ENCODE measurements at regions not wholly inside any gene's neighbourhood (a gene's known extent, or its start where the extent isn't known, plus 50 kb on each side); places are given as distances from the start of the nearest gene placed in this dataset.
"Not testable (repeated sequence)": the region's sequence is repeated elsewhere in the genome, so short reads cannot be mapped to it uniquely, and the experiment has no call there.

DNA sequence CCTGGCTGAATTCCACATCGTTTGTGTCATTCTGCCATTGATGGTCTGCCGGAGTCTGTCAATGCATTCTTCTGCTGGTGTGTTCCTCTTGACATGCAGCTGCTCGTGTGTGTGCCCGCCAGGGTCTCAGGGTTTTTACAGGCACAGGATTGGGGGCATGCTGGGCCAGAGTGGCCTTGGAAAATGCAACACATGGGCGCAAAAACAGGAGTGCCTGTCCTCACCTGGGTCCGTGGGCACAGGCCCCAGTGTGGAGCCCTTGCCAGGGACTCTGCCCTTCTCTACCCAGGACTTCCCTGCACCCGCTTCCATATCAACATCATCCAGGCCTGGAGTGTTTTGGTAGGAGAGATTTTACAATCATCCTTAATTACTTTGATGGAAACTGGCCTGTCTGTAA is 340.7 kb downstream of the KIF20B start:
- Histone ChIP-seq H3K27me3 (ENCODE audit: control insufficient read depth in 2 of 2, insufficient read depth in 2 of 2, low read length in 2 of 2) (no peaks in the 10 kb centered on the region), H3K9me3 (ENCODE audit: control insufficient read depth in 2 of 2, low read length in 2 of 2) (no peaks in the 10 kb centered on the region), H3K27ac (ENCODE audit: low read depth in 2 of 2, low read length in 2 of 2) (no peak overlapping the region), H3K4me3 (ENCODE audit: low read length in 2 of 2) (no peak overlapping the region), H3K4me1 (ENCODE audit: control insufficient read depth in 2 of 2, insufficient read depth in 2 of 2, low read length in 2 of 2) (no peaks in the 10 kb centered on the region), H3K9ac (ENCODE audit: low read depth in 1 of 2, low read length in 2 of 2) (no peak overlapping the region), H3K36me3 (ENCODE audit: control insufficient read depth in 2 of 2, insufficient read depth in 2 of 2, low read length in 2 of 2) (no peaks in the 10 kb centered on the region)

- Histone ChIP-seq H3K27me3 (ENCODE audit: control insufficient read depth in 2 of 2, insufficient read depth in 2 of 2, low read length in 2 of 2) (no peaks in the 10 kb centered on the region), H3K36me3 (ENCODE audit: control insufficient read depth in 2 of 2, insufficient read depth in 2 of 2, low read length in 2 of 2) (no peaks in the 10 kb centered on the region), H3K4me1 (ENCODE audit: control insufficient read depth in 2 of 2, insufficient read depth in 2 of 2, low read length in 2 of 2) (no peaks in the 10 kb centered on the region), H3K27ac (ENCODE audit: low read depth in 2 of 2, low read length in 2 of 2) (no peak overlapping the region), H3K9me3 (ENCODE audit: control insufficient read depth in 2 of 2, low read length in 2 of 2) (no peaks in the 10 kb centered on the region), H3K9ac (ENCODE audit: low read depth in 1 of 2, low read length in 2 of 2) (no peak overlapping the region), H3K4me3 (ENCODE audit: low read length in 2 of 2) (no peak overlapping the region)
Observed at GRCh38 chr10:90047243-90047729, 345.9 kb downstream of the KIF20B start.

GRCh38 chr10:90051053-90051452 is 349.7 kb downstream of the KIF20B start:
- H3K27ac ChIP-seq (ENCODE audit: low read depth in 2 of 2, low read length in 2 of 2): no peak overlapping the region
- H3K9me3 ChIP-seq (ENCODE audit: control insufficient read depth in 2 of 2, low read length in 2 of 2): no peaks in the 10 kb centered on the region
- no peaks in the 10 kb centered on the region for H3K4me1 ChIP-seq (ENCODE audit: control insufficient read depth in 2 of 2, insufficient read depth in 2 of 2, low read length in 2 of 2)
- H3K36me3 ChIP-seq (ENCODE audit: control insufficient read depth in 2 of 2, insufficient read depth in 2 of 2, low read length in 2 of 2): no peaks in the 10 kb centered on the region
- no peaks in the 10 kb centered on the region for H3K27me3 ChIP-seq (ENCODE audit: control insufficient read depth in 2 of 2, insufficient read depth in 2 of 2, low read length in 2 of 2)
- no peak overlapping the region for H3K4me3 ChIP-seq (ENCODE audit: low read length in 2 of 2)
- H3K9ac ChIP-seq (ENCODE audit: low read depth in 1 of 2, low read length in 2 of 2): no peak overlapping the region

DNA sequence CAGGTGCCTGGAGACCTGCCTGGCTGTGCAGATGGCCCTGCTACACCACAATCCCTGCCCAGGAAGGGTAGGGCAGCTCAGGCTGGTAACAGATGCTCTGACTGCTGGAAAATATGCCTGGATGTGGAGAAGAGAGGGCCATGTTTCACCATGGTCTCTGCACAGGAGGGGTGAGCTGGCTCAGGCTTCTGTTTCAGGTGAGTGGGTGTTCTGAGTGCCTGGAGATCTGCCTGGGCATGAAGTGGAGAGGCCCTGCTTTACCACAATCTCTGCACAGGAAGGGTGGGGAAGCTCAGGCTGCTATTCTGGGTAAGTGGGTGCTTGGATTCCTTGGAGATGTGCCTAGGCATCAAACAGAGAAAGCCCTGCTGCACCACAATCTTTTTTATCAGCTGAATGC is 350.1 kb downstream of the KIF20B start:
- H3K4me3 ChIP-seq (ENCODE audit: low read length in 2 of 2): no peak overlapping the region
- no peaks in the 10 kb centered on the region for H3K36me3 ChIP-seq (ENCODE audit: control insufficient read depth in 2 of 2, insufficient read depth in 2 of 2, low read length in 2 of 2)
- H3K27ac ChIP-seq (ENCODE audit: low read depth in 2 of 2, low read length in 2 of 2): no peak overlapping the region
- H3K27me3 ChIP-seq (ENCODE audit: control insufficient read depth in 2 of 2, insufficient read depth in 2 of 2, low read length in 2 of 2): no peaks in the 10 kb centered on the region
- no peak overlapping the region for H3K9ac ChIP-seq (ENCODE audit: low read depth in 1 of 2, low read length in 2 of 2)
- H3K9me3 ChIP-seq (ENCODE audit: control insufficient read depth in 2 of 2, low read length in 2 of 2): no peaks in the 10 kb centered on the region
- no peaks in the 10 kb centered on the region for H3K4me1 ChIP-seq (ENCODE audit: control insufficient read depth in 2 of 2, insufficient read depth in 2 of 2, low read length in 2 of 2)

DNA sequence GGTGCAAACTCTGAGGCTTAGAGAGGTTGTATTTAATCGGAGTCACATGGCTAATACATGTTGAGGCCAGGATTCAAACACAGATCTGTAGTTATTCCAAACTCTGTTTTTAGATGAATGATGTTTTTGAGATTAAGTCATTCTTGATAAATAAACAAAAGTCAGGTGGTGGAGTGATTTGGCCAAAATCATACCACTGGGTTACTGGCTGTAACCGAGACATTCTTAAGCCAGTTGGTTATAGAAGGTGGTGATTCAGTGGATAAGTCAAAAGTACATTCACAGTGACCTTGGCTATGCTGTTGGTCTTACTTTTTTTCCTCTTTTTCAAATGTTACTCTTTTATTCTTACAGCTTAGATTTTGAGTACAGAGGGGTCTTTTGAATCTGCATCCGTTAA is 361.4 kb downstream of the KIF20B start:
- no peaks in the 10 kb centered on the region for H3K36me3 ChIP-seq (ENCODE audit: control insufficient read depth in 2 of 2, insufficient read depth in 2 of 2, low read length in 2 of 2)
- H3K27ac ChIP-seq (ENCODE audit: low read depth in 2 of 2, low read length in 2 of 2): no peak overlapping the region
- H3K4me3 ChIP-seq (ENCODE audit: low read length in 2 of 2): no peak overlapping the region
- no peaks in the 10 kb centered on the region for H3K4me1 ChIP-seq (ENCODE audit: control insufficient read depth in 2 of 2, insufficient read depth in 2 of 2, low read length in 2 of 2)
- no peak overlapping the region for H3K9ac ChIP-seq (ENCODE audit: low read depth in 1 of 2, low read length in 2 of 2)
- H3K9me3 ChIP-seq (ENCODE audit: control insufficient read depth in 2 of 2, low read length in 2 of 2): no peaks in the 10 kb centered on the region
- H3K27me3 ChIP-seq (ENCODE audit: control insufficient read depth in 2 of 2, insufficient read depth in 2 of 2, low read length in 2 of 2): no peaks in the 10 kb centered on the region

DNA sequence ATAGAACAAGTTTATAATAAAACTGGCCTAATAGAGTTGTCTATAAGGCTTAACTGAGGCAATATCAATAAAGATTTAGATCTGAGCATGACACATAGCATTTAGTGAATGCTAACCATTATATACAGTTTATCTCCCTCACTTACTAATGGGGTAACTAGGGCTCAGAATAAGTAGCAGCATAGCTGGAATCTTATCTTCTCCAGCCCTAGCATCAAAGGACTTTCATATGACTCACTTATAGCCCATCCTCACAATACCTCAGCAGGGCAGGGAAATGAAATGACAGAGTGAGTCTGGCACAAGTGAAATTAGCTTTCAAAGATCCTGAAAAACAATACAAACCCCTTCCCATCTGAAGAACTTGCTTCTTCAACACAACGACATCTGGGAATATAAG is 362.9 kb downstream of the KIF20B start:
- H3K36me3 ChIP-seq (ENCODE audit: control insufficient read depth in 2 of 2, insufficient read depth in 2 of 2, low read length in 2 of 2): no peaks in the 10 kb centered on the region

DNA sequence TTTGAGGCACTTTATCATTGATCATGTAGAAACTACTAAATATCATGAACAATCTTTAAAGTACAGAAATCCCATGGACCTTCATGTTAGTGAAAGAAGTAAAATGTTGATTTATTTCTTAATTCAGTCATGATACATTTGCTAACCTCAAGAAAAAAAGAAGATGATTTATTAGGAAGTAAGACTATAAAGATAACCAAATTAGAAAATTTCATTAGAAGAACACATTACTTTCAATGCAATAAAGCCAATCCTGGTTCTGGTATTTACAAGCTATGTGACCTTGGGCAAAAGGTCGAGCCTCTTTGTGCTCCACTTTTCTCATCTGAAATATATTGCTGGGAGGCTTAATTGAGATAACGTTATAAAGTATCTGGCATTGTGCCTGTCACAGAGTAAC is 365.0 kb downstream of the KIF20B start:
- H3K9ac ChIP-seq (ENCODE audit: low read depth in 1 of 2, low read length in 2 of 2): no peak overlapping the region
- H3K36me3 ChIP-seq (ENCODE audit: control insufficient read depth in 2 of 2, insufficient read depth in 2 of 2, low read length in 2 of 2): no peaks in the 10 kb centered on the region
- H3K9me3 ChIP-seq (ENCODE audit: control insufficient read depth in 2 of 2, low read length in 2 of 2): no peaks in the 10 kb centered on the region

More for the DNA sequence above, 362.9 kb downstream of the KIF20B start:
- Histone ChIP-seq H3K27me3 (ENCODE audit: control insufficient read depth in 2 of 2, insufficient read depth in 2 of 2, low read length in 2 of 2) (no peaks in the 10 kb centered on the region), H3K4me1 (ENCODE audit: control insufficient read depth in 2 of 2, insufficient read depth in 2 of 2, low read length in 2 of 2) (no peaks in the 10 kb centered on the region), H3K9ac (ENCODE audit: low read depth in 1 of 2, low read length in 2 of 2) (no peak overlapping the region), H3K27ac (ENCODE audit: low read depth in 2 of 2, low read length in 2 of 2) (no peak overlapping the region), H3K4me3 (ENCODE audit: low read length in 2 of 2) (no peak overlapping the region), H3K9me3 (ENCODE audit: control insufficient read depth in 2 of 2, low read length in 2 of 2) (no peaks in the 10 kb centered on the region)

DNA sequence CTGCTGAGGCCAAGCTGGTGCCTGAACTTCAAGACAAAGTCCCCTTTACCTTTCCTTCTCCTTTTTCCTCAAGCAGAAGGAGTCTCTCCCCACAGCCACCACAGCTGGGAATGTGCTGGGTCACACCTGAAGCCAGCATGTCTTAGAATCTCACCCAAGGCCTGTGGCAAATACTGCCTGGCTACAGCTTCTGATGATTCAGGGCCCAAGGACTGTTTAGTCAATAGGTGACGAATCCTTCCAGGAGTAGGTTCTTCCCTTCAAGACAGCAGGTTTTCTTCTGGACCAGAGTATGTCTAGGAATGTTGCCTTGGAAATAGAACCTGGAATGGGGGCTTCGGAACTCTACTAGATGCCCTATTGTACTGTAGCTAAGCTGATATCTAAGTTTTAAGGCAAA is 374.6 kb downstream of the KIF20B start:
- Histone ChIP-seq H3K4me1 (ENCODE audit: control insufficient read depth in 2 of 2, insufficient read depth in 2 of 2, low read length in 2 of 2) (no peaks in the 10 kb centered on the region), H3K4me3 (ENCODE audit: low read length in 2 of 2) (no peak overlapping the region), H3K27ac (ENCODE audit: low read depth in 2 of 2, low read length in 2 of 2) (no peak overlapping the region), H3K9ac (ENCODE audit: low read depth in 1 of 2, low read length in 2 of 2) (no peak overlapping the region), H3K9me3 (ENCODE audit: control insufficient read depth in 2 of 2, low read length in 2 of 2) (no peaks in the 10 kb centered on the region), H3K36me3 (ENCODE audit: control insufficient read depth in 2 of 2, insufficient read depth in 2 of 2, low read length in 2 of 2) (no peaks in the 10 kb centered on the region), H3K27me3 (ENCODE audit: control insufficient read depth in 2 of 2, insufficient read depth in 2 of 2, low read length in 2 of 2) (no peaks in the 10 kb centered on the region)

More for the DNA sequence above, 365.0 kb downstream of the KIF20B start:
- H3K27ac ChIP-seq (ENCODE audit: low read depth in 2 of 2, low read length in 2 of 2): no peak overlapping the region
- no peaks in the 10 kb centered on the region for H3K27me3 ChIP-seq (ENCODE audit: control insufficient read depth in 2 of 2, insufficient read depth in 2 of 2, low read length in 2 of 2)
- no peaks in the 10 kb centered on the region for H3K4me1 ChIP-seq (ENCODE audit: control insufficient read depth in 2 of 2, insufficient read depth in 2 of 2, low read length in 2 of 2)
- no peak overlapping the region for H3K4me3 ChIP-seq (ENCODE audit: low read length in 2 of 2)

- H3K27me3 ChIP-seq (ENCODE audit: control insufficient read depth in 2 of 2, insufficient read depth in 2 of 2, low read length in 2 of 2): no peaks in the 10 kb centered on the region
- no peaks in the 10 kb centered on the region for H3K9me3 ChIP-seq (ENCODE audit: control insufficient read depth in 2 of 2, low read length in 2 of 2)
- H3K4me1 ChIP-seq (ENCODE audit: control insufficient read depth in 2 of 2, insufficient read depth in 2 of 2, low read length in 2 of 2): no peaks in the 10 kb centered on the region
- H3K36me3 ChIP-seq (ENCODE audit: control insufficient read depth in 2 of 2, insufficient read depth in 2 of 2, low read length in 2 of 2): no peaks in the 10 kb centered on the region
- no peak overlapping the region for H3K27ac ChIP-seq (ENCODE audit: low read depth in 2 of 2, low read length in 2 of 2)
- no peak overlapping the region for H3K9ac ChIP-seq (ENCODE audit: low read depth in 1 of 2, low read length in 2 of 2)
- H3K4me3 ChIP-seq (ENCODE audit: low read length in 2 of 2): no peak overlapping the region
Observed at GRCh38 chr10:90079819-90080218, 378.4 kb downstream of the KIF20B start.

DNA sequence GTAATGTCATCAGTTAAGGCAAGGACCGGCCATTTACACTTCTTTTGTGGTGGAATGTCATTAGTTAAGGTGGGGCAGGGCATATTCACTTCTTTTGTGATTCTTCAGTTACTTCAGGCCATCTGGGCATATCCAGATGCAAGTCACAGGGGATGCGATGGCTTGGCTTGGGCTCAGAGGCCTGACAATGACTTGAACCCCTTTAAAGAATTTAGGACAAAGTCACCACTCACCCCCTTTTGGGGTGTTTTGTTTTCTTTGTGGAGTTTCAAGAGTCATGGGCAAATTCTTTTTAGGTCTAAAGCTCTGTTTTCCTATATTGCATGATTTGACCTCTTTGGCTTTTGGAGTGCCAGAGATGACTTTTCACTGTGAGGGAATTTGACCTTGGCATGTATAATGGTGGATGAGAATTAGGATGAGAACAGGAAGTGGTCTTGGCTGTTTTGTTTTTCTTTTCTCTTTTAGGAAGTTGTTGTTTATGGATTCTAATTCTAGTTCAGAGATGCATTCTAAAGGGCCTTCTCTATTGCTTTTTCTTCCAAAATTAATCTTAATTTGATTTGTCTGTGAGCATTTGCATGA is 385.3 kb downstream of the KIF20B start:
- H3K9ac ChIP-seq (ENCODE audit: low read depth in 1 of 2, low read length in 2 of 2); H3K4me3 ChIP-seq (ENCODE audit: low read length in 2 of 2); H3K9me3 ChIP-seq (ENCODE audit: control insufficient read depth in 2 of 2, low read length in 2 of 2); H3K36me3 ChIP-seq (ENCODE audit: control insufficient read depth in 2 of 2, insufficient read depth in 2 of 2, low read length in 2 of 2); H3K4me1 ChIP-seq (ENCODE audit: control insufficient read depth in 2 of 2, insufficient read depth in 2 of 2, low read length in 2 of 2); H3K27ac ChIP-seq (ENCODE audit: low read depth in 2 of 2, low read length in 2 of 2); H3K27me3 ChIP-seq (ENCODE audit: control insufficient read depth in 2 of 2, insufficient read depth in 2 of 2, low read length in 2 of 2): not testable (repeated sequence)
